ENCODE measurements at regions not wholly inside any gene's neighbourhood (a gene's known extent, or its start where the extent isn't known, plus 50 kb on each side); places are given as distances from the start of the nearest gene placed in this dataset.

DNA sequence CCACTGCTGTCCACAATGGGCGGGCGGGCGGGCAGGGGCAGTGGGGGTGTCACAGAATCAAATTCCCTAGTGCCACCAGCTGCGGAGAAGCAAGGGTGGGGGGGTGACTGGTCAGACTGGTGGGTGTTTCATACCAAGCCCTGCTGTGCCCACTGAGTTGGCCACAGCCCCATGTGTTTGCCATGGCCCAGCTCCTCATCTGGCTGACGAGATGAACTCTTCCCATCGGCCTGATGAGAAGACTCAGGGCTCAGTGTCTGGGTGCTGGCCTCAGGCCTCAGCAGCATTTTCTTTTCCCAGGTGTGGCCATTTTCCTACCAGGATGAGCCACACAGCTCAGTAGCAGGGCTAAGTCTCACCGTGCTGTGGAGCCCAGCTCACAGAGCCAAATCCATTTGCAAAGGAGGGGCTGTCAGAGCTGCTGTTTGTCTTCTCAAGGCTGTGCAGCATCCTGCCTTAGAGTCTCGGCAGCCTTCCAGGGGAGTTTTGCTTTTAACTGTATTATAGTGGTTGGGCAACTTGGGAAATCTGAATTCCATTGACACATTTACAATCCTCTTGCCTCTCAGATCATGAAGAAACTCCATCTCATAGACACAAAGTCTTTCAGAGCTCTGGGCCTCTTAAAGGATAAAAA is 176.8 kb downstream of the ABHD5 start:
- no peak for ATAC-seq

DNA sequence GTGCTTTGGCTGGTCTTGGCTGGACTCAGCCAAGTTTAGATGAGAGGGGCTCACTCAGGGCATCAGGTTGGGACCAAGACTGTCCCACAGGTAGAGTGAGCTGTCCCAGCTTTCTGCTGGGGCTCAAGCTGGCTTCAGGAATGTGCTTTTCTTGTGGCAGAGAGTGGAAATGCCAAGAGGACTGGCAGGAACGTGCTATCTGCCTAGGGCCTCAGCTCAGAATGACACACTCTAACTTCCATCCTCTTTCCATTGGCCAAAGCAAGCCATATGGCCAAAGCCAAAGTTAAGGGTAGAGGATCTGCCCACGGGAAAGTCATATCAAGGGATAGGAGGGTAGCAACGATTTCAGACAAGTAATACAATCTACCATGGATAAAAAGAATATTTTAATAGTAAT is 178.8 kb downstream of the ABHD5 start:
- no peak for ATAC-seq

DNA sequence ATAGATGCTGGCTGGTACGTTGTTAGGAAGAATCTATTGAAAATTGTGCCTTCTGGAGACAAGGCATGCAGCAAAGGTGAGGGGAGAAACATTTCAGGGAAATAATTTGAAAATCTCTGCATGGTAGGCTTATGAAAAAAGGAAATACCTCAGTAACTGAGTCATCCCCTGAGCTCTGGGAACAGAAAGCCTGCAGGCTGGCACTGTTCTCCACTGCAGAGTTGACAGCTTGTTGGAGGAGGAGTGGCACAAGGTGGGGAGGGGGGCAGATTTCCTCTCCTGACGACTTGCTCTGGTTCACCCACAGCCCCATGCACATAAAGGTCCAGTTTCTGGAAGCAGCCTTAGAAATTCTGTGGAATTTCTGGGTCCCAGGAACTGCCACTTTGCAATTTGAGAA is 179.4 kb downstream of the ABHD5 start:
- no peak for ATAC-seq

DNA sequence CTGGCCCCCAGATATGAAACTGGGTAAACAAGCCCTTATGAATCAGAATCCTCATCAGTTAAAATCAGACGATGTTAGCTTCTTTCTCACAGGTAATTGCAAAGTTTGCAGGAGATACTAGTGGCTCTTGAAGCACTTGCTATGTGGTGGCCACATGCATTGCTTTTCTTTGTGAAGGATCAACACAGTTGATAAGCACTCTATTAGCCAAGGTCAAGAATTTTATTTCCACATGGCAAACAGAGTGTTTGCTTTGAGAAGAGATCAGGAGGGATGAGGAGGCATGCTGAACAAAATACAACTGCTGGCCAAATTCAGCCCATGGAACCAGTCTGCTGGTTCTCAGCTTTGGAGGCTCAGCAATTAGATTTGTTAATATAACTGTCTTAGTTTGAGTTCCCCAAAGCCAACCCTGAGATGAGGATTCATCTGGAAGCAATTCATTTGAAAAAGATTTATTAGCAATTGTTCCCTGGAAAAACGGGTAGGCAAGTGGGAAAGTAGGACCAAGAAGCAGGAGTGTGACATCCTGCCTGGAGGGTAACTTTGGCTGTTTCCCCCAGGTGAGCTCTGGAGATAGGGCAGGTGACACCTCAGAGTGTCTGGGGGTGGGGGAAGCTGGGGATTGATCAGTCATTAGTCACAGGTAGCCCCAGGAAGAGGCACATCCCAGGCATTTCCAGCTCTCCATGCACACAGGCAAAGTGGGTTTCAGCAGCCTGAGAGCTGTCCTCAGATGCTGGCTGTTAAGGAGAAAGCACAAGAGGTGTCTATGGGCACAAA is 180.3 kb downstream of the ABHD5 start:
- ATAC-seq: no peak

DNA sequence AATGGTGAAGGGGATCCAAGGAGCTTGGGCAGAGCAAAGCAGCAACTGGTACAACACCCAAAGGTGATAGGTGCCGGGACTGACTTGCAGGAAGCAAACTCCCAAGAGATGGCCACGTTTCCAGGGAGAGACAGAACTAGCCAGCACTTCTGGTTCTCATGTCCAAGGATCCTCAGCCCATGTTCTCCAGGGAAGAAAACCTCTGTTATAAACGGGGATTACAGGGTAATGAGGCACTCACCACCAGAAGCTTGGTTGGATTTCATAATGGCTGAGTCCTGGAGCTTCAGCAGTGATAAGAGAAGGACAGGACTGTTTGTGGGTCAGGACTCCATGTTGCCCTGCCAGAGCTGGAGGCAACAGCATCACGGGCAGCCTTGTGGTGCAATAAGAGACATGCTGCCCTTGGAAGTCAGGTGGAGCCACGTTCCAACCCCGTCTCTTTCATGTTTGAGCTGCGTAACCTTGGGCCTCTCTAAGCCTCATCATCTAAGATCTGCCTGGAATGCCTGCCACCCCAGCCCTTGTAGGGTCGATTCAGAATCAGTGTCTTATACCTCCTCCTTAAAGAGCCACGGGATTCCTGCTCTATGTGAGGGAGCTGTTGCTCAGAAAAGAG is 181.0 kb downstream of the ABHD5 start:
- no peak for ATAC-seq

DNA sequence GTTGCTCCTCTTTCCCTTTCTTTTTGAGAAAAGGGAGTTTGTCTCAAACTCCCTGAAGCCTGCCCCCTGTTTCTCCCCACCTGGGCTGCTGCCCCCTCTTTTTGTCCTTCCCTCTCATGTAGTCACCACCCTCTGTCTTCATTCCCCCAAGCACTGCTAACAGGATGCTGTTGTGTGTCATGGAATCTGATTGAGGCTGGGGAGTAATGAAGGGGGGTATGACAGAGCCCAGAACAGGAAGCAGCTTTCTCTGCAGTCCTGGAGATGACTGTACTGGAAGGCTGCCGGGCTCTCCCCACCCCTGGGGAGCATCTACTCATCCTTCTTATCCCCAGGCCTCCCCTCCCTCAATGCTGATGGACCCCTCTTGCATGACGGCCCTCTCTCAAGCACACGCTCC is 181.6 kb downstream of the ABHD5 start:
- ATAC-seq: no peak

DNA sequence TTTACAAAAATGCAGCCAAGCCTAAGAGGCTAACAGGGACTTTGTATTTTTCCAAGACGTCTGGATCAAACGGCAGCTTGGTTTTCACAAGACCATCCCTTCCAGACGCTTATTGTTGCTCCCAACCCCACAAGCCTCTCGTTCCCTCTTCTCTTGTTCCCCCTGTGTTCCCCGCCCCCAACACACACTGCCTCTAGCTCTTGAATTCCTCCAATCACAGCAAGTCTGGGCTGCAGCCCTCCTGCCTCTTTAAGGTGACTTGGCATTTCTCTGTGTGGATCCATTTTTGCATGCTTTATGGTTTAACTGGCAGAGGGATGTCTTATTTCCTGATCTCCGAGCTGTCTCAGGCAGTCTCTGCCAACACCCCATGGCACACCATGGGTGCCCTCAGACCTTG is 182.2 kb downstream of the ABHD5 start:
- ATAC-seq: no peak

DNA sequence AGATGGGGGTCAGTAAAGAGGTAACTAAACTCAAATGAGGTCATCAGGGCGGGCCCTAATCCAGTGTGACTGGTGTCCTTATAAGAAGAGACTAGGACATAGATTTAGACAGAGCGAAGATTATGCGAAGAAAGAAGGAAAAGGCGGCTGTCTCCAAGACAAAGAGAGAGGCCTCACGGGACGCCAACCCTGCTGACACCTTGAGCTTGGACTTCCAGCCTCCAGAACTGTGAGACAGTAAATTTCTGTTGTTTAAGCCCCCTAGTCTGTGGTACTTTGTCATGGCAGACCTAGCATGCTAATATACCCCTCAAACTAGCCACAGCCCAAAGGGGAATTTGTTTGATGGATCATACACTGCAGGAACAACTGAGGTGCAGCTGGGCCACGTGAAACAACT is 183.0 kb downstream of the ABHD5 start:
- ATAC-seq: no peak

DNA sequence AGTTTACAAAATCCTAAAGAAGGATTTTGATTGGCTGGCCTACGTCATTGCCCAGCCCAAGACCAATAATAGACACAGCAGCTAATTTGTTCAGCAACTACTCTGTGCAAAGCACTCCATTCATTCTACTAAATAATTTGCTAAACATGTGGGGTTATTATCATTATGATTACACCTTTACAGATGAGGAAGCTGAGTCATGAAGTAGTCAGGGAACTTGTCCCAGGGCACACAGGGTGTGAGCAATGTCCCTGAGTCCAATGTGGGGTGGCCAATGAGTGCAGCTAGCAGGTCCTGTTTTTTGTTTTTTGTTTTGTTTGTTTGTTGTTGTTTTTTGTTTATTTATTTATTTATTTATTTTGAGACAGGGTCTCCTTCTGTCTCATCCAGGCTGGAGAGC is 183.6 kb downstream of the ABHD5 start:
- ATAC-seq: peak; percentile 64

DNA sequence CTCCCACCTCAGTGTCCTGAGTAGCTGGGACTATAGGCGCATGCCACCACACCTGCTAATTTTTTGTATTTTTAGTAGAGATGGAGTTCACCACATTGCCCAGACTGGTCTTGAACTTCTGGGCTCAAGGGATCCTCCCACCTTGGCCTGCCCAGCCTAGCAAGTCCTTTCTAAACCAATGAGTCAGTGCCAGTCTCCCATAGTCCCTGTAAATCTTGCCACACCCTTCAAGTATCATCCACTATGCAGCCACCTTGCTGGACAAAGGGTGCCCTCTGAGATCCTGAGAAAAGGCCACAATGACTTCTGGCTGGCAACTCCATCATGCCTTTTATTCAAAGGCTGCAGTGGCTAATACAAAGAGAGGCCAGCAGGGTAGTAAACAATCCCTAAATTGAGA is 184.0 kb downstream of the ABHD5 start:
- ATAC-seq: peak; percentile 43

DNA sequence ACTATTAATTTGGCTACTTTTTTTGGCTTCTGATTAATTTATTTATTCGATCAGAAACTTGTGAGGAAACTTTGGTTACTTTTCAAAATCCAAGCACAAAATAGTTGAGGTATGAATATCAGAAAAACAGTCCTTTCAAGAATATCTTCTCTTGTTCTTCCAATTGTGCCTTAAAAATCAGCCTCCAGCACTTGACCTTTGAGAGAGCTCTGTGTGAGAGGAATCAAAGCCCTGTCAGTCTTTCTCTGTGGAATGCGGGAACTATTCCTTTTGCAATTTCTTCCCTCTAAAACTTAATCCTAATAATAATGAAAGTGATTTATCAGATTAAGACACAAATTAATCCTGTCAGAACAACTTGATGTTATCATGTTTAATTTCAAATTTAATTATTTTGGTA is 185.9 kb downstream of the ABHD5 start:
- ATAC-seq: no peak

DNA sequence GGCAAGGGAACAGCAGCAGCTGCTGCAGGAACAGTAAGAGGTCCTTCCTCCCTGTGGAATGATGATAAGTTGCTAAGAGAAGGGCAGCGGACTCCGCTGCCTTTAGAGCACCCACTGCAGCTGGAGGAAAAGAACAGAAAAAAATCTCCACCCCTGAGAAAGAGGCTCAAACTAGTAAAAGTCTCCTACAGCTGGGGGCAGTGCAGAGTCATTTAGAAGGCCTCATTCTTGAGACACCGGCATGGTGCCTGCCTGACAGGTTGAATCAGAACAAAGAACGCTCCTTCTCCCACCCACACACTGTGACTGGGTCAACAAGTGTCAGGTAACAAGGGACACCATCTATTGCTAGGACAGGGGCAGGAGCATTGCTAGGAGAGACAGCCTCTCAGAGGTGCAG is 188.4 kb downstream of the ABHD5 start:
- ATAC-seq: peak; percentile 57

DNA sequence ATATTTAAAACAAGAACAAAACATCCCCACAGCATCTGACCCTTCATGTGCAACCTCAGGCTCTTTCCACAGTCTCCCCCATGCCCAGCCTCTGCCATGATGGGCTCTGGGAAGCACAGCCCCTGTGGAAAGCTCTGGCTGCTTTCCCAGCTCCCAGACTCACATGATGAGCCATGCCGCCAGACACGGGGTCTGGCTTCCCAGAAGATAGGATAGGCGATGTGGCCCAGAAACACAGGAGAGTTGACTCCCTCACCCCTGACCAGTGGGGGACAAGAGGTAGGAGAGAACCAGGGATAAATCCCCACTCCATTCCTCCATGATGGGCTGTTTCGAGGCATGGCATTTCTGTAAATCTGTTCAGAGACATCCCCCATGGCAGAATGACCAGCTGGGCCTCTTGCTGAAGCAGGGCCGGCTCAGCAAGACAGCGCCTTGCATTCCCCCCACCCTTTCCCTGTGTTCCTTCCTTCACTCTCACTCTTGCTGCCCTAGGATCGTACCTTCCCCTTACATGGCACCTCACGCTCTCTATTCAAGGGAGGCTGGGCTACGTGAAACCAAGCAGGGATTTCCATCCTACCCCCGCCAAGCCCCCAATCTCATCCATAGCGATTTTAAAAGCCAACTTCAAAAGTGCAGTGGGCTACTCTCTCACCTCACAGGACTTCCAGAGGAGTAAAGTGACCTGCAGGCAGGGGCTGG is 192.4 kb downstream of the ABHD5 start:
- no peak for ATAC-seq

DNA sequence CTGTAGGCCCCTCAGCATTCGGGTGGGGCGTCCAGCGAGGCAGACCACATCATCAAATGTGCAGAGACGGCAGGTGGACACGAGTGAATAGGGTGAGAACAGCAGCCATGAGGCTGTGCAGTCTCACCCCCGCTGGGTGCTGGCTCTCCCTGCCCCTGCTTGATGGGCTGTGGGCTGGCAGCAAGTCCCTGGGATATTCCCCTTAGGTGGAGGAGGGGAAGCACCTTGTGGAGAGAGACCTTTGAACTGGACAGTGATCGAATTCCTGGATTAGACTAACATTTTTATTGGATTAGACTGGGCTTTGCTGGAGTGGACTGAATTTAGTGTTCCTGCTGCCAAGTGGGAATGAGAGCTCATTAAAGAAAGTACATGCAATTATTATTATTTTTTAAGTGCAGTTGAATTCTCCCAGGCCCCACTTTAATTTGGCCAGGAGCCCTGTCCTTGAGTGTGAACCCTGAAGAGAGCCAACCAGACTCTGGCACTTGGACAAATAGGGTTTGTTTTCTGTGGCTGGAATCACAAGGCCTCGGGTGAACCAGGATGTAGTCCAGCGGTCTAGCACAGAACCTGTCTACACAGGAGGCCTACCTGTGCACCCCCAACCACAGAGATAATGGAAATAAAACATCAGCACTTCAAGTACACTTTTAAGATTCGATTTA is 193.1 kb downstream of the ABHD5 start:
- ATAC-seq: no peak

DNA sequence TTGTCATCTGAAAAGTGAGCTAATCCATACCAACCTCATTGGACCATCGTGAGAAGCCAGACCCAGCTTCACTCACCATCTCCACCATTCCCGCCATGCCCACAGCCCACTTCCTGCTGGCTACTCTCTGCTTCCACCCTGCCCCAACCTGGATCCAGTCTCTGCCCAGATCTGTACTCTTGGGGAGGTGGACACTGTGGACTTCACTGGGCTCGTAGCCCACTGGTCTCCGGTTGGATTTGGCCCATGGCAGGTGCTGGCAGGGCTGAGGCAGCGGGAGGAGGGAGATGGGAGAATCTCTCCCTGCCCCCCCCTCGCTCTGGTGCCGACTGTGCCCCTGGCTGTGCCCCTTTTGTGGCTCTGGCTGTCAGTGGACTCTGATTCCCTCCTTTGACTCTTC is 193.8 kb downstream of the ABHD5 start:
- no peak for ATAC-seq

DNA sequence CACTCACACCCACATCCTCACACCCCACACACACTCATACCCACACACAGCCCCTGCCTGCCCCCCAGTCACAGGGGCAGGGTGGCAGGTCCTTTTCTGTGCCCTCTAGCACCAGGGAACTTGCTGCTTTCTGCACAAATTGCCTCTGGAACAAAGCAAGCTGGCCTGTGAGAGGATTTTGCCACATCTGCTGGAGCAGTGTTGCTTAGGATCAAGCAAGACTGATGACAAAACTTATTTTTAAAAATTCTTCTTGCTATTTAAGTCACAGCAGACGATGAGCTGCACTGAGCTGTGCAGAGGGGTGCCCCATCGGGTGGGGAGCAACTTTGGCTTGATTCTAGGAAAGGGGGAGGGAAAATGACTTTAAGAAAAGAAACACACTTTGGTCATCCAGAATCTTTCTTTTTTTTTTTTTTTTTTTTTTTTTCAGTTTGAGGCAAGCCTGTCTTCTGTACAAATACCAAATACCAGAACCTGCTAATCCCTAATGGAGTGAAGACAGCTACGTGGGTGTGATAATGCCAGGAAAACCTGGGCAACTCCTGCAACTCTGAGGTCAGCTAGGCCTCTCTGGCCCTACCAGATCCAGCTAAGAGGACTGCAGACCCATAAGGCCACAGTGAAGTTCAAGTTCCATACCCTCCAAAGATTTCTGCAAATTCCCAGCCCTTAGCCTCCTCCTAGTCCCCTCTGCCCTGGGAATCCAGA is 195.3 kb downstream of the ABHD5 start:
- no peak for ATAC-seq

DNA sequence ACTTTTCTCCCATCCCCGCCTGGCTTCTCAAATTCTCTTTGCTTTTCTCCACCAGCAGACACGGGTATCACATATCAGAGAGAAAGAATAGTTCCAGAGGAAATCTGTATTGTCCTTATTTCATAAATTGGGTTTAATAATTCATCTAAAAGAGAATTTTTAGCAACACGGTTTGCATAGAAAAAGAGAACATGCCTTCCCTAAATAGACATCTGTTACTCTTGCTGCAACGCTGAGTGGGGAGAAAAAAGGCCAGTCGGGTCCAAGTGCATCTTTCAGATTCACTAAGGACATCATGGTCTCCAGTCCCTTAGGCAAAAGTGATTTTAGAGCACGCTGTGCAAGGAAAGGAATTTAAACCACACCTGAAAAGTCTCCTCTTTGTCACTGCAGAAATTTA is 201.3 kb downstream of the ABHD5 start:
- no peak for ATAC-seq

DNA sequence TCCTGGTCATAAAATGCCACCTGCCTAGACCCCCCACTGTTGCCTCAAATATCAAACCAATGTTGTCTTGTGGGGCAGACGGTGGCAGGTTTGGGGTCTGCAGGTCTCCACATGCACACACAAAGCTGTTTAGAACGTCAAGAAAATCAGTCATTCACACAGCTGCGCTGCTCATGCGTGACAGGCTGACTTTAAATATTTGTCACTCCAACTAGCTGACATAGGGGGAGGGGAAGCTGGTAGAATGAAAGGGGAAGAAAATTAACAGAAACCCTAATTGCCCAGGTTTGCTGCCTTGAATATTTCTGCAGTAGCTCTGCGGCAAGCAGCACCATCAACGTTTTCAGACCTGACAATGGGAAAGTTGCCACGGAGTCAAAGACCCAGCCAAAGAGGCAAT is 201.8 kb downstream of the ABHD5 start:
- ATAC-seq: peak; percentile 43

DNA sequence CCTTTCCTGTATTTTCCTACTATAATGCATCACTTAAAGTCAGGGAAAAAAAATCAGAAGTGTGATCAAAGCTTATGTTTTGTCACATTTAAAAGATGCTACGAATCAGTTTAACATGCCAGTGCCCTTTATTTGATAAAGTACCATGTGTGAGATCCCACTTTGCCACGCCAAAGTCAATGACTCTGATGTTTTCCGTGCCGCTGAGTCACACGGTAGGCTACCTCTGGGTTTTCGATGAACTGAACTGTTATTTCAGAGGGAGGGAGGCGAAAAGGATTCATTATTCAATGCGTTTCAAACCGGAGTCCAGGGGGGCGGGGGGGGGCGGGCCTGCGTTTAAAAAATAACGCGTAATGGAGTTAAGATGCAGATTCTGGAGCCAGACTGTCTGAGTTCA is 203.0 kb downstream of the ABHD5 start:
- ATAC-seq: no peak

DNA sequence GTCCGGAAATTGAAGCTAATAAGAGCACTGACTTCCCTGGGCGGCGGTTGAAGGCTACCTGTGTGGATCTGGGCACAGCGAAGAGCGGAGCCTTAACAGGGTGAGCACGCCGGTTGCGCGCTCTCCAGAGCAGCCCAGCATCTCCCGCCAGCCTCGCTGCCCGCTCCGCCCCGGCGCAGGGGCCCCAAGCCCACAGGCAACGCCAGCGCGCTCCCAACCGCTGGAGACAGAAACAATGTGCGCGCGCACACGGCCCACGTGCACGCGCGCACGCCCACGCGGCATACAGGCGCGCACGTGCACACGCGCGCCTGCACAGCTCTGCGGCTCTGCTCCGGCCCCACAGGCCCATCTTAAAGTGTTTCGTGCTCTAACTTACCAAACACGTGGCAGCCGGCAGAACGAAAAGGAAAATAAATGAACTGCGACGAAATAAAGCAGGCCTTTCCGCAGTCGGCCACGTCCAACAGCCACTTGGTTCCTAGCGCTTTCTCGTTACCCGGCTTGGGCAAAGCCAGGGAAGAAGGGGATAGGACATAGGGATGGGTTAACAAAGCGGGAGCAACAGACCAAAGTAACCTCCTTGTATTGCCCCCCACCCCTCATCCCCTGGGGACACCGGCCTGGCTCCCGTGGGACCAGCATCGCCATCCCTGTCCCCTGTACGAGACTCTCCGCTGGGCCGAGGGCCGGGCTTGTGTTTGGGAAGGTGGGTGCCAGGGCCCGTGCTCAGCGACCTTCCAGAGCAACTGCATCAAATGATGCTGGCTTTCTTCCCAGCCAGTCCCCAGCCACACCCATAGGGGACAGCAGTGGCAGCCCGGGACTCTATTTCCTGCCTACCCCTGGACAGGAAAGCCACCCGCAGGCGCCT is 203.7 kb downstream of the ABHD5 start:
- ATAC-seq: peak; percentile 78

DNA sequence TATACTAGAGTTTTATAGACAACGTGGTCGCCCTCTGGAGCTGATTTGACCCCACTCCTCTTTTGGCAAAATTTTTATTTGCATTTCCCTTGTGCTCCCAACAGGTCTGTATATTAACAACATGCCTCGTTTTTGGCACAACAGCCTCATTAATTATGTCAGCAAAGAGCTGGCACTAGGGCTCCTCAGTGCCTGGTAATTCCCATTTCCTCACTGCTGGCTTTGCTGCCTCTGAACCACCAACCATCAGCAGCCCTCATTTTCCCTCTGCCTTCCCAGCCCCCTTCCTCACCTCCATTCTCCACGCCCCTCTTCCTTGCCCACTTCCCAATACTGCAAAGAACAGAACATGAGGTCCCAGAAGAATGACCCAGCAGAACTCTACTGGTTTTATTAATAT is 204.8 kb downstream of the ABHD5 start:
- no peak for ATAC-seq

Data from esophagus mucosa (tissue), 1 donor.